SK-N-SH (cell line): ENCODE measurements at regions not wholly inside any gene's neighbourhood (a gene's known extent, or its start where the extent isn't known, plus 50 kb on each side); places are given as distances from the start of the nearest gene placed in this dataset.

Experiments used
- ELF1 ChIP-seq: IDR thresholded peaks from 2 replicates; pipeline ENCODE4 v1.4.0; 2012
- POLR2AphosphoS5 ChIP-seq: IDR thresholded peaks from 2 replicates; pipeline ENCODE4 v1.6.1; 2012; ENCODE audit warnings: low read depth, low read length
- RAD21 ChIP-seq: IDR thresholded peaks from 2 replicates; pipeline ENCODE4 v1.6.1; 2012; ENCODE audit warnings: mild to moderate bottlenecking, low read length
- TAF1 ChIP-seq: IDR thresholded peaks from 2 replicates; pipeline ENCODE4 v1.6.1; 2012; ENCODE audit warnings: low read depth, mild to moderate bottlenecking, low read length, moderate library complexity, borderline replicate concordance
- TCF12 ChIP-seq: IDR thresholded peaks from 2 replicates; pipeline ENCODE4 v1.4.0; 2012
- TF ChIP-seq, protein P1 (sequence below): fragments of 150-350 bp; IDR thresholded peaks from 2 replicates; pipeline ENCODE4 v1.6.1; 2017; ENCODE audit warnings: antibody characterized with exemption, low read length, low read depth, borderline replicate concordance
- TF ChIP-seq, protein P2 (sequence below): fragments of 200-600 bp; sonication (generic); IDR thresholded peaks from 2 replicates; pipeline ENCODE4 v1.6.1; 2017; ENCODE audit warnings: antibody characterized with exemption, mild to moderate bottlenecking, moderate library complexity
- TF ChIP-seq, protein P3 (sequence below): IDR thresholded peaks from 2 replicates; pipeline ENCODE4 v1.4.0; 2012; ENCODE audit warnings: low read depth, borderline replicate concordance
- TF ChIP-seq, protein P4 (sequence below): IDR thresholded peaks from 2 replicates; pipeline ENCODE4 v1.6.1; 2012; ENCODE audit warnings: mild to moderate bottlenecking, low read depth, low read length, moderate library complexity

DNA sequence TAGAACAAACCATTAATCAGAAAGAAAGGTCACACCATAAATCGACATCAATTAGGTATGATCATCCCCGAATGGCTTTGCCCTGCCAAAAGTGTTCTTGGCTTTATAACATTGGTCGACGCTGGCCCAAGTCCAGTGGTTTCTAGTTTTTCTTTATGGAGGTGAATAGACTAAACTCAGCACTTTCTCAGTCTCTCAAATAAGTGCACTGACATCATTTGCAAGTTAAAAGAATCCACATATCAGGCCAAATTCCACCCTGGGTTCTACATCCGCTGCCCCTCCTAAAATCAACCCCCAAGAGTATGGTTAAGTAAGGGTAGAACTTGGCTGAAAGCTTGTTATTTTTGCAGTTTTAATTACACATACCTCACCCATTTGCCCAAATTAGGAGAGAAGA lies 314.3 kb downstream of the C12orf75 start:
- TF ChIP-seq, protein P1, sequence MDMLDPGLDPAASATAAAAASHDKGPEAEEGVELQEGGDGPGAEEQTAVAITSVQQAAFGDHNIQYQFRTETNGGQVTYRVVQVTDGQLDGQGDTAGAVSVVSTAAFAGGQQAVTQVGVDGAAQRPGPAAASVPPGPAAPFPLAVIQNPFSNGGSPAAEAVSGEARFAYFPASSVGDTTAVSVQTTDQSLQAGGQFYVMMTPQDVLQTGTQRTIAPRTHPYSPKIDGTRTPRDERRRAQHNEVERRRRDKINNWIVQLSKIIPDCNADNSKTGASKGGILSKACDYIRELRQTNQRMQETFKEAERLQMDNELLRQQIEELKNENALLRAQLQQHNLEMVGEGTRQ, result no peak
- TF ChIP-seq, protein P2, sequence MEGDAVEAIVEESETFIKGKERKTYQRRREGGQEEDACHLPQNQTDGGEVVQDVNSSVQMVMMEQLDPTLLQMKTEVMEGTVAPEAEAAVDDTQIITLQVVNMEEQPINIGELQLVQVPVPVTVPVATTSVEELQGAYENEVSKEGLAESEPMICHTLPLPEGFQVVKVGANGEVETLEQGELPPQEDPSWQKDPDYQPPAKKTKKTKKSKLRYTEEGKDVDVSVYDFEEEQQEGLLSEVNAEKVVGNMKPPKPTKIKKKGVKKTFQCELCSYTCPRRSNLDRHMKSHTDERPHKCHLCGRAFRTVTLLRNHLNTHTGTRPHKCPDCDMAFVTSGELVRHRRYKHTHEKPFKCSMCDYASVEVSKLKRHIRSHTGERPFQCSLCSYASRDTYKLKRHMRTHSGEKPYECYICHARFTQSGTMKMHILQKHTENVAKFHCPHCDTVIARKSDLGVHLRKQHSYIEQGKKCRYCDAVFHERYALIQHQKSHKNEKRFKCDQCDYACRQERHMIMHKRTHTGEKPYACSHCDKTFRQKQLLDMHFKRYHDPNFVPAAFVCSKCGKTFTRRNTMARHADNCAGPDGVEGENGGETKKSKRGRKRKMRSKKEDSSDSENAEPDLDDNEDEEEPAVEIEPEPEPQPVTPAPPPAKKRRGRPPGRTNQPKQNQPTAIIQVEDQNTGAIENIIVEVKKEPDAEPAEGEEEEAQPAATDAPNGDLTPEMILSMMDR, result no peak
- TF ChIP-seq POLR2AphosphoS5 (no peak), RAD21 (no peak), TAF1 (no peak), TCF12 (no peak), ELF1 (no peak)
- TF ChIP-seq, protein P3, sequence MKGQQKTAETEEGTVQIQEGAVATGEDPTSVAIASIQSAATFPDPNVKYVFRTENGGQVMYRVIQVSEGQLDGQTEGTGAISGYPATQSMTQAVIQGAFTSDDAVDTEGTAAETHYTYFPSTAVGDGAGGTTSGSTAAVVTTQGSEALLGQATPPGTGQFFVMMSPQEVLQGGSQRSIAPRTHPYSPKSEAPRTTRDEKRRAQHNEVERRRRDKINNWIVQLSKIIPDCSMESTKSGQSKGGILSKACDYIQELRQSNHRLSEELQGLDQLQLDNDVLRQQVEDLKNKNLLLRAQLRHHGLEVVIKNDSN, result no peak
- TF ChIP-seq, protein P4, sequence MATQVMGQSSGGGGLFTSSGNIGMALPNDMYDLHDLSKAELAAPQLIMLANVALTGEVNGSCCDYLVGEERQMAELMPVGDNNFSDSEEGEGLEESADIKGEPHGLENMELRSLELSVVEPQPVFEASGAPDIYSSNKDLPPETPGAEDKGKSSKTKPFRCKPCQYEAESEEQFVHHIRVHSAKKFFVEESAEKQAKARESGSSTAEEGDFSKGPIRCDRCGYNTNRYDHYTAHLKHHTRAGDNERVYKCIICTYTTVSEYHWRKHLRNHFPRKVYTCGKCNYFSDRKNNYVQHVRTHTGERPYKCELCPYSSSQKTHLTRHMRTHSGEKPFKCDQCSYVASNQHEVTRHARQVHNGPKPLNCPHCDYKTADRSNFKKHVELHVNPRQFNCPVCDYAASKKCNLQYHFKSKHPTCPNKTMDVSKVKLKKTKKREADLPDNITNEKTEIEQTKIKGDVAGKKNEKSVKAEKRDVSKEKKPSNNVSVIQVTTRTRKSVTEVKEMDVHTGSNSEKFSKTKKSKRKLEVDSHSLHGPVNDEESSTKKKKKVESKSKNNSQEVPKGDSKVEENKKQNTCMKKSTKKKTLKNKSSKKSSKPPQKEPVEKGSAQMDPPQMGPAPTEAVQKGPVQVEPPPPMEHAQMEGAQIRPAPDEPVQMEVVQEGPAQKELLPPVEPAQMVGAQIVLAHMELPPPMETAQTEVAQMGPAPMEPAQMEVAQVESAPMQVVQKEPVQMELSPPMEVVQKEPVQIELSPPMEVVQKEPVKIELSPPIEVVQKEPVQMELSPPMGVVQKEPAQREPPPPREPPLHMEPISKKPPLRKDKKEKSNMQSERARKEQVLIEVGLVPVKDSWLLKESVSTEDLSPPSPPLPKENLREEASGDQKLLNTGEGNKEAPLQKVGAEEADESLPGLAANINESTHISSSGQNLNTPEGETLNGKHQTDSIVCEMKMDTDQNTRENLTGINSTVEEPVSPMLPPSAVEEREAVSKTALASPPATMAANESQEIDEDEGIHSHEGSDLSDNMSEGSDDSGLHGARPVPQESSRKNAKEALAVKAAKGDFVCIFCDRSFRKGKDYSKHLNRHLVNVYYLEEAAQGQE, result no peak
